ENCODE measurements at regions not wholly inside any gene's neighbourhood (a gene's known extent, or its start where the extent isn't known, plus 50 kb on each side); places are given as distances from the start of the nearest gene placed in this dataset.

GRCh38 chr7:126361183-126361582, 891.6 kb downstream of the GRM8 start:
- no peak for DNase-seq (ENCODE audit: low read depth)
- TF ChIP-seq CTCF (IDR thresholded peaks at IDR 0.05; ENCODE audit: insufficient read depth, low read depth, low read length) = no peak
- TF ChIP-seq EZH2 (IDR thresholded peaks at IDR 0.05; ENCODE audit: insufficient read depth, low read length) = no peak
- H3K4me1 ChIP-seq (ENCODE audit: insufficient read depth, low read length) = no peaks in the 10 kb centered on the region
- no peaks in the 10 kb centered on the region for H3K27me3 ChIP-seq (ENCODE audit: insufficient read depth, low read length)
- Mint-ChIP-seq H3K27ac (ENCODE audit: unreplicated experiment) (no peak overlapping the region), H3K4me3 (ENCODE audit: unreplicated experiment) (no peak overlapping the region), H3K9me3 (ENCODE audit: unreplicated experiment) (no peaks in the 10 kb centered on the region), H3K27me3 (ENCODE audit: low read depth, unreplicated experiment) (no peaks in the 10 kb centered on the region), H3K4me1 (ENCODE audit: low read depth, unreplicated experiment) (no peaks in the 10 kb centered on the region), H3K36me3 (ENCODE audit: low read depth, unreplicated experiment) (no peaks in the 10 kb centered on the region)
- no peaks in the 10 kb centered on the region for H3K36me3 ChIP-seq (ENCODE audit: insufficient read depth, low read length)
- no peak overlapping the region for H3K27ac ChIP-seq (ENCODE audit: low read depth, low read length)
- H3K9me3 ChIP-seq (ENCODE audit: insufficient read depth, low read depth, low read length) = no peaks in the 10 kb centered on the region
- H3K4me2 ChIP-seq (ENCODE audit: low read length) = no peak overlapping the region
- H3K9ac ChIP-seq (ENCODE audit: low read length) = no peak overlapping the region
- no peaks in the 10 kb centered on the region for H3K79me2 ChIP-seq (ENCODE audit: insufficient read depth, low read length)
- H3K4me3 ChIP-seq (ENCODE audit: insufficient read depth, low read depth, low read length) = no peak overlapping the region
- no peaks in the 10 kb centered on the region for H4K20me1 ChIP-seq (ENCODE audit: insufficient read depth, low read length)
- H2AFZ ChIP-seq (ENCODE audit: low read depth, low read length) = no peak overlapping the region
- no peak for FAIRE-seq

GRCh38 chr7:126339813-126340212, 912.9 kb downstream of the GRM8 start:
- no peaks in the 10 kb centered on the region for H3K4me1 ChIP-seq (ENCODE audit: insufficient read depth, low read length)
- TF ChIP-seq EZH2 (IDR thresholded peaks at IDR 0.05; ENCODE audit: insufficient read depth, low read length) = no peak
- no peak for TF ChIP-seq CTCF (IDR thresholded peaks at IDR 0.05; ENCODE audit: insufficient read depth, low read depth, low read length)
- no peaks in the 10 kb centered on the region for H3K79me2 ChIP-seq (ENCODE audit: insufficient read depth, low read length)
- Mint-ChIP-seq H3K9me3 (ENCODE audit: unreplicated experiment) (peaks cover 2% of the 10 kb centered on the region), H3K27me3 (ENCODE audit: low read depth, unreplicated experiment) (no peaks in the 10 kb centered on the region), H3K4me3 (ENCODE audit: unreplicated experiment) (no peak overlapping the region), H3K36me3 (ENCODE audit: low read depth, unreplicated experiment) (no peaks in the 10 kb centered on the region), H3K4me1 (ENCODE audit: low read depth, unreplicated experiment) (no peaks in the 10 kb centered on the region), H3K27ac (ENCODE audit: unreplicated experiment) (no peak overlapping the region)
- H3K27me3 ChIP-seq (ENCODE audit: insufficient read depth, low read length) = no peaks in the 10 kb centered on the region
- no peak for DNase-seq (ENCODE audit: low read depth)
- no peaks in the 10 kb centered on the region for H3K9me3 ChIP-seq (ENCODE audit: insufficient read depth, low read depth, low read length)
- H3K27ac ChIP-seq (ENCODE audit: low read depth, low read length) = no peak overlapping the region
- no peak overlapping the region for H3K4me3 ChIP-seq (ENCODE audit: insufficient read depth, low read depth, low read length)
- H3K4me2 ChIP-seq (ENCODE audit: low read length) = no peak overlapping the region
- no peaks in the 10 kb centered on the region for H4K20me1 ChIP-seq (ENCODE audit: insufficient read depth, low read length)
- no peak overlapping the region for H2AFZ ChIP-seq (ENCODE audit: low read depth, low read length)
- no peak for FAIRE-seq
- H3K36me3 ChIP-seq (ENCODE audit: insufficient read depth, low read length) = no peaks in the 10 kb centered on the region
- no peak overlapping the region for H3K9ac ChIP-seq (ENCODE audit: low read length)

- TF ChIP-seq EZH2 (IDR thresholded peaks at IDR 0.05; ENCODE audit: insufficient read depth, low read length) = no peak
- no peak for TF ChIP-seq CTCF (IDR thresholded peaks at IDR 0.05; ENCODE audit: insufficient read depth, low read depth, low read length)
- Histone ChIP-seq H3K36me3 (ENCODE audit: insufficient read depth, low read length) (no peaks in the 10 kb centered on the region), H3K9ac (ENCODE audit: low read length) (no peak overlapping the region), H3K4me1 (ENCODE audit: insufficient read depth, low read length) (no peaks in the 10 kb centered on the region), H4K20me1 (ENCODE audit: insufficient read depth, low read length) (no peaks in the 10 kb centered on the region), H3K4me2 (ENCODE audit: low read length) (no peak overlapping the region), H2AFZ (ENCODE audit: low read depth, low read length) (no peak overlapping the region), H3K27ac (ENCODE audit: low read depth, low read length) (no peak overlapping the region), H3K79me2 (ENCODE audit: insufficient read depth, low read length) (no peaks in the 10 kb centered on the region), H3K9me3 (ENCODE audit: insufficient read depth, low read depth, low read length) (no peaks in the 10 kb centered on the region), H3K4me3 (ENCODE audit: insufficient read depth, low read depth, low read length) (no peak overlapping the region), H3K27me3 (ENCODE audit: insufficient read depth, low read length) (no peaks in the 10 kb centered on the region)
- Mint-ChIP-seq H3K4me1 (ENCODE audit: low read depth, unreplicated experiment) (peaks cover 3% of the 10 kb centered on the region), H3K9me3 (ENCODE audit: unreplicated experiment) (no peaks in the 10 kb centered on the region), H3K4me3 (ENCODE audit: unreplicated experiment) (no peak overlapping the region), H3K27ac (ENCODE audit: unreplicated experiment) (no peak overlapping the region), H3K36me3 (ENCODE audit: low read depth, unreplicated experiment) (no peaks in the 10 kb centered on the region), H3K27me3 (ENCODE audit: low read depth, unreplicated experiment) (no peaks in the 10 kb centered on the region)
- no peak for FAIRE-seq
- no peak for DNase-seq (ENCODE audit: low read depth)
Observed at GRCh38 chr7:126305671-126306070, 947.1 kb downstream of the GRM8 start.

Measured in astrocyte (in vitro differentiated cells and primary cell).